GM21723 (cell line): ENCODE measurements at regions not wholly inside any gene's neighbourhood (a gene's known extent, or its start where the extent isn't known, plus 50 kb on each side); places are given as distances from the start of the nearest gene placed in this dataset.

Experiments used
- ATAC-seq: cut with Tn5 transposase; IDR thresholded peaks from one replicate; pipeline ENCODE4 v1.9.1; 2021; ENCODE audit warnings: mild to moderate bottlenecking, moderate library complexity; ENCODE audit not compliant: unreplicated experiment

DNA sequence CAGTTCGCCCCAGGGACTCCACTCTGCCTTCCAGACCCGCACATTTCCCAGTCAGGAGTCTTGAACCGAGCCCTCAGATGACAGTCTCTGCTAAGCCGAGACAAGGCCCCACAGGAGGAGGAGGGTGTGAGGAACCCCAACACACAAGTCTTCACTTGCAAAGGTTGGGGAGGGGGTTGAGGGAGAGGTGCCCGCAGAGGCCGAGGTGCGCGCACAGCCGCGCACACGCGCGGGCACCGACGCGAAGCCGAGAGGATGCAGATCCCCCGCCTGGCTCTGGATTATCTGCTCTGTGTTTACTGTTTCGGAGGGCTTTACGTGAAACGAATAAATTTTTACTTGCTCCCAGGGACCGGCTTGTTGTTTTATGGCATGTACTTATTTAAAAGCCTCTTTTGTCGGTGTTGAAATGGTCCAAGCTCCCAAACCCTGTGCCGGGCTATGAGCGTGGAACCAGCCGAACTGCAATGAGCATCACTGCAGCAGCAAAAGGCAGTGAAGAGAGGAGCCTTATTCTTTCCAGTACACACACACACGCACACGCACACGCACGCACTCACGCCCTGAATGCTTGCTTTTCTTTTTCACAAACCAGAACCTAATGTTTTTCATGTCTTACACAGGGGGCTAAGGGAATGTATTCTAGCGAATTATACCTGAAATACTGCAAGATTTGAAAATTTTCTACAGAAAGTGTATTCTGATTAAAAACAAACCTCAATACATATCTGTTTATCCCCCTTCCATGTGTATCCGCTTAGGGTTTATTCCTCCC is 297.7 kb downstream of the PARP8 start:
- no peak for ATAC-seq

DNA sequence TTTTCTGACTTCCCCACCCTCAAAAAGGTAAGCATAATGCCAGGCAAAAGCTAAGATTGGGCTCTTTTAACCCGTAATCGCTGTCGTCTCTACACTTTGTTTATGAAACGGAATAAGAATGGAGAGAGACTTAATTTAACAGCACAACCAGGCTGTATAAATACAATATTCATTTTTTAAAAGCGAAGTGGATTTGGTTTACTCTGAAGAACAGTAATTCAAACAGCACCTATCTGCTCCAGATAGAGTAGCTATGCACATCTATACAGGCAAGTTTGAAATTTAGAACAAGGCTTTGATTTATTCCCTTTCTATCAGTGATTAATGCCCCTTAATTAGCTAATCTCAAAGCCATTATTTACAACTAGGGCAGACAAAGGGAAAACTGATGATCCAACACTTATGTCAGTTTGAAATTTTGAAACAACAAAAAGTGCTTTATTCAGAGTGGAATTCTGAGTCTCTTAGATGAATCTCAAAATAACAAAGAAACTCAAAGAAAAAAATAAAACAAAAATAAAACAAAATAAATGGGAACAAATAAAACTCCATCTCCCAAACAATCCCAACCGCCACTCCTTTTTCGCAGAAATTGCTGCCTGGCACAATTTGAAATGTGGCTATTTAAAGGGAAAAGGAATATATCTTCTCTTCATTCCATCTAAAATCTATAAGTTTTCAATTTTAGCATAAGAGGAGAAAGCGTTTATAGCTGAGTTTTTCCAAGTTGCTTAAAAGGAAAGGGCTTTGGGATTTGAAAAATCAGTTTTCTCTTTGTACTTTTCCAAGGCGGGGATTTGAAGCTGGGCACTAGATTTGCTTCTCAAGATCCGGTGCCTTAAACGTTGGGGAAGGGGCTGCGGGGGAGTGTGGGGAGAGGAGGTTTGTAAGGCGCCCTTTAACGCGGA is 298.6 kb downstream of the PARP8 start:
- no peak for ATAC-seq

DNA sequence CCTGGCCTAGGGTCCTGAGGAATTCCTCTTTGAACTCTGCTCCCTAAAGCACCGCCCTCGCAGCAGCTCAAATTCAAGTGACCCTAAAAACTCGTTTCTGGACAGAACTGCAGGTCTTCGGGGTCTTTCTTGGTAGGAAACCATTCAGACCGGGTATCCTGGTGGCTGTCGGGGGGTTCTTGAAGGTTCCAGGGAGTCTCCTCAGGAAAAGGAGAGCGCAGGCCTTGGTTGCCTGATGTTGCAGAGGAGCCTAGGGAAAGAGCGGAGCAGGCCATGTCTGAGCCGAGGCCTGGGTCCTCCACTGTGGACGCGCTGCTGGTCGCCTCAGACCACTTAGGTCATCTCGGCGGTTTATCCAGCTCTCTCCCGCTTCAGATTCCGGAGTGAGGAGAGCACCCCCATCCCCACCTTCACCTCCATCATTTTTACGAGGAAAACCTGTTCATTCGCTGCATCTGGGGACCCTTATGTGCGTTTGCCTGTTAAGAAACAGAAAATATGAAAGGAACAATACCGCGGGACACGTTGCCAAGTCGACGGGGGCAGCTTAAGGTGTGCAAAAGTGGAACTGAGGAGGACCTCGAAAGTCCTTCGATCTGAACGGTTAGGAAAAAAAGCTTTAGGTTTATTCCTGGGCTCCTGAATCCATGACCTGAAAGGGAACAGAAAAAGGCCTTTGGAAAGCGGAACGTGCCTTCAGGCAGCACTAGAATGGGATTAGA is 299.4 kb downstream of the PARP8 start:
- no peak for ATAC-seq

DNA sequence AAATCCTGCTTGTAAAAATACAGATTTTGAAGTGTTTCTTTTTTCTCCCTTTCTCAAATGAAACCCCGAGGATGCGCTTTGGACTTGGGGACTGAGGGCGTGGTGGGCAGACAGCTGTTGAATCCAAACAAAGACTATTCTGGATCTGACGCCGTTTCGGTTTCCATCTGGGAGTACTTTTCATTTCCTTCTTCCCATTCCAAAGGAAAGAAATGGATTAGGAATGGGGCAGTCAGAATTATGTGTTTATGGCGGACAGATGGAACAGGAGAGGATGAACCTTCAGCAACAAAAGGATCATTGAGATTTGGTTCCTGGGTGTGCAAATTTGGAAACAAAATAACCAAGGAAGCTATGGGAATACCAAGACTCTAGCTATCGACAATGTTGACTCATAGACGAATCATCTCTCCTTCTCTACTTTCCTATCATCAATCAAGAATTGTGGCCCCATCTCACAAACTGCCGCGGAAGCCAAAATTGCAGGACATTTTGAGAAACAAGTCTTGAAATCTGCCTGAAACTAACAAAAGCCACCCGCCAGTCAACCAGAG is 300.6 kb downstream of the PARP8 start:
- ATAC-seq, result no peak

DNA sequence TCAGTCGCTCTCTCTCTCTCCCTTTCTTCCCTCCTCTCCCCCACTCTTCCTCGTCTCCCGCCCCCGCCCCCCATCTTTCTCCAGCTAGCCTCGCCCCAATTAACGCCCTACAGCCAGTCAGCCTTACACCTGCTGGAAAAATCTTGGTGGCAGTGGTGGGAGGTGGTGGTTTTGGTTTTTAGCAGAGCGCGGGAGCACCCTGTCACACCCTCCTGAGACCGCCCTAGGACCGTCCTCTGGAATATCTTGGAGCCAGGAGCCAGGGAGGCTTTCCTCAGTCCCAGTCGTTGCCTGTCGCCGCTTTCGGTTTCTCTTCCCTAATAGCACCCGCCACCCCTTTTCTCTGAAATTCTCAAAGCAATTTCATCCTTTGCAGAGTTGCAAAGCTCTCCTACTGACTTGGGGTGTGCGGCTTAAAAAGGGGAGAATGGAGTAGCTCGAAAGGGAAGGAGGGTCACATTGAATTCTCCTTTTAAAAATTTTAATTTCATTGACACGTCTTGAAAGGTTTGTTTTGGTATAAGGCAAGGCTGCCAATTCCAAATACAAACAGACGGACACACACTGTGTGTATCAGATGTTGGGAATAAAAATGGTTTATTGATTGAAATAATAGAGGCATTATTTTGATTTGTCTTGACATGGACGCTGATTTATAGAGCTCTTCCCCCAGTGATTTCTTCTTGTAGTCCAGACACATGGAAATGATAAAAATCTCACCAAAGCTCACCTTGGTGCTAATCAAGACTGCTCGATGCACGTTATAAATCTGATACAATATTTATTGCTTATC is 301.3 kb downstream of the PARP8 start:
- ATAC-seq, result no peak

DNA sequence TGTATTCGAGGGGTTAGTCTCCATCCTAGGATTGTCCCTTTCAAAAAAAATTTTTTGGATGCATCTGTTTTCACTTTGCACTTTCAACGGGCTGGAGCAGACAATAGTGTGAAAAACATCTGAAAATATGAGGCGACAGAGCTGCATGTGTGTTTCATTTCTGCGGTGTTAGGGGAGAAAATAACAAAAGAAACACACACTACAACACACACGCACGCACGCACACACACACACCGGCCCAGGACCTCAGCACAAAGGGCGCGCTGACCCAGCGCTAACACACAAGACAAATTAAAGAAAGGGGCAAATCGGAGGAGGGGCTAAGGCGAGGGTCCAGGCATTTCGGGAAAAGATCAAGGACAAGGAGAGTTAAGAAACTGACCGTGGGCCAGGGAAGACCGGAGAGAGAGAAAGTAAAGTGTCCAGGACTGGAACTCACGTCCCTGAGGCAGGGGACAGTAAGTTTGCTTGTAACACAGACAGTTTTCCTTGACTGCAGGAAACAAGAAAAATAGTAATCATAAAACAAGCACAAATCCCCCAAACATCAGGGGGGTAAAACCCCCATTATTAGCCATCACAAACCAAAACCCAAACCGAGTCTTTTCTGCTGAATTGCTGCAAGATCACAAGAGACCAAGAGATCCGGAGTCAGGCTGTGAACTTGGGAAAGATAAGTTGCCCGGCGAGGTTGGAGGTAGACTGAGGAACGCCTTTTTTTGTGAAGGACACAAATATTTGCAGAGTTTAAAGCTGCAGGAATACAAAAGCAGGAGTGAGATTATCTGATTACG is 302.1 kb downstream of the PARP8 start:
- no peak for ATAC-seq

DNA sequence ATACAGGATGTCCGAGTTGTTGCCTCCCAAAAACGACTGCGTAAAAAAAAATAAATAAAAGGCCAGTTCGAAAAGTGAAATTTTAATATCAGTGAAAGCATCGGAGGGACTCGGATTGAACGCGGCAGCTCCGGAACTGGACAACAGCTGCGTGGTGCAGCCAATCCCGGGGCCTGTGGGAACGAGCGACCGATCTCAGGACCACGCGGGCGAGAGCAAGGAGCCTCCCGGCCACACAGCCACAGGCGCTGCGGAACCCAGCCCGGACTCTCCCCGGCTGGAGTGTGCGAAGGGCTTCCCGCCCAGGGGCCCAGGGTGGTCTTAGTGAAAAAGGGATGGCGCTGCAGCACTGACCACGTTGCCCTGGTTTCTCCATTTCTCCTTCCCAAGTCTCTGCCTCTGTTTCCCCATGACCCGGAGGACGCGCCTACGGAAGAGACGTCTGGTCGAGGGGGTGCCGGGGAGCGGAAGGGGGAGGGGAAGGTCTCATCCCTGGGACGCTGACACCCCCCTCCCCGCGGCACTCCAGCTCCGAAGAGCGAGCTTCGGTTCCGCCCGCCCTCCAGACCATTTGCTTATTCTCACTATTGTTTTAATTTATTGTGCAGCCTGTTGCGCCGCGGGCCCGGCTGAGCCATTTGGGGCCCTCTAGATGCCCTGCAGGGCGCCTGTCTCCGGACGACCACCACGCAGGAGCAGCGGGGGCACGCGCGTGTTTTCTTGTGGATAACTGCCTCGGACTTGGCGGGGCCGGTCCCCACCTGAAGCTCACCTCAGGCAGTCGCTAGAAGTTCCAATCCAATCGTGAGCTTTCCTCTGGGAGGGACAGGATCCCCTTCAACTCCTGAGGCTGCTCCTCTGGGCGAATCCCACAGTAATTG is 303.0 kb downstream of the PARP8 start:
- no peak for ATAC-seq

DNA sequence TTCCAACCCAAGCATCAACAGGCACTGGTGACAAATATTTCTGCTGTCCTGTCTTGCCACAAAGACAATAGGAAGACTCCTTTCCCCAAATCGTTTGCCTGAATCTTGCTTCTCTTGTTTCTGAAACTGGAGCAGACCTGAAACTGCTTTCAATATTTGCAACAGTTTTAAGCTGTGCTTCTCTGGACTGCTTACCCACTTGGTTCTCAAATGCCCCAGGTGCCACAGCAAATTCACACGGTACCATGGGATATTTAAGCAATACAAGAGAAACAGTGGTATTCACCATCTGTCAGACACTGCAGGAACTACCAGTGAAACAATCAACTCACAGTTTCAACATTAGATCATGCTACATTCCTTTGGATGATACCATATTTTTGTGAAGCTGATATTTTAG is 309.4 kb downstream of the PARP8 start:
- ATAC-seq, result no peak

DNA sequence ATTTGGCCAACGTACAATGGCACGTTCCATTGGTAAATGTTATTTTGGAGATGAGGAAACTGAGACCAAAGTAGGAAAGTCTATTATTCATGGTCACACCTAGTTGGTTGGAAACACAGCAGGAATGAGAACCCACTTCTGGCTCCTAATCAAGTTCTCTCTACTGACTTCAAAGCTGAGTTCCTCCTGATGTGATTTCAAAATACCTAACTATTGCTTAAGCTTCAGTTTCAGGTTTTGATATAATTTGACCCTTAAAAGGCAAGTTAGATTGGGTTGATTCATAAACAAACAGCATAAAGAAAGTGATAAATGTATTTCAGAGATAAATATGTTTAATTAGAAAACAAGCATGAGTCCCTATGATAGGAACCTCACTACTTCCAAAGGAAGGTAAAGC is 312.5 kb downstream of the PARP8 start:
- no peak for ATAC-seq

DNA sequence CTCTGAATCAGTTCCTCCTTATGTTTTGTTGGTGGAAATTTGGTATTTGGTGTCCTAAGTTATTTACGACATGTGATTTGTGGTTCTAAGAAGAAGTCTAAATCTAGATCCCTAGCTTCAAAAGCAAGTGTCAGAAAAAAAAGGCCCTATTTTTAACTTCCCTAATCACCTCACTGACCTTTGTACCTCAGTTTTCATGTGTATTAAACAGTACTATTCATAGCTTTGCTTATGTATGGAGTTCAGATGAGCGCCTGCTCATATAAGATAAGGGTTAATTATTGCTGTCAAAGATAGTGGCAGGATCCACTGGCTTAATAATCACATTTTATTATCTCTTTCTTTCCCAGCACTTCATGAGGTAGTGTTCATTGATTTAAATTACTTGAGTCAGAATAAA is 318.2 kb downstream of the PARP8 start:
- no peak for ATAC-seq

DNA sequence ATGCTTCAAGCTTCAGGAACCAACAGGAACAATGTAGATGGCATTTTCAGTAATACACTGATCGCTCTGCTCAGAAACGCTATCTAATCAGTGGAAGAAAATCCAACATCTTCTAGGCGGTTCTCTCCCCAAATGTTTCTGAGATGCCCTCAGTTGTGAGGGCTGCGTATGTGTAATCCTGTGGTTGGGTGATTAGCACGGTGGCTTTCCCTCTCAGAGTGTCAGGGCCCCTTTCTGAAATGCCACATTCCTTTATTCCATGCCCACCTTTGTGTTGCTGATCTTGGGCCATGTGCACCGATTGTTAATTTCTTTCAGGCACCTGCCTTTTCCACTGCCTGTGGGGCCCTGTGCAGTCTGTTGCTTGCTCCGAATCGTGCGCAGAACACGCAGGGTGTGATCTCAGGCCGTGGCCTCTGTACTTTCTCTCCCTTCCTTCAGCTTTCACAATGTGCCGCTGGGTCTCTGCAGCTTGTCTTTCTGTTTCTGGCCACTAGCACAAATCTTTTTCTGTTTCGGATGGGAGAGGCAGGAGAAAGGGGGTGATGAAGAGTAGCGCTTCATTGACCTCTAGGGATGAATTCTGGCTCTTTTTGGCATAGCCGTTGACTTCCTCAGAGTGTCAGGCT is 324.0 kb downstream of the PARP8 start:
- no peak for ATAC-seq

DNA sequence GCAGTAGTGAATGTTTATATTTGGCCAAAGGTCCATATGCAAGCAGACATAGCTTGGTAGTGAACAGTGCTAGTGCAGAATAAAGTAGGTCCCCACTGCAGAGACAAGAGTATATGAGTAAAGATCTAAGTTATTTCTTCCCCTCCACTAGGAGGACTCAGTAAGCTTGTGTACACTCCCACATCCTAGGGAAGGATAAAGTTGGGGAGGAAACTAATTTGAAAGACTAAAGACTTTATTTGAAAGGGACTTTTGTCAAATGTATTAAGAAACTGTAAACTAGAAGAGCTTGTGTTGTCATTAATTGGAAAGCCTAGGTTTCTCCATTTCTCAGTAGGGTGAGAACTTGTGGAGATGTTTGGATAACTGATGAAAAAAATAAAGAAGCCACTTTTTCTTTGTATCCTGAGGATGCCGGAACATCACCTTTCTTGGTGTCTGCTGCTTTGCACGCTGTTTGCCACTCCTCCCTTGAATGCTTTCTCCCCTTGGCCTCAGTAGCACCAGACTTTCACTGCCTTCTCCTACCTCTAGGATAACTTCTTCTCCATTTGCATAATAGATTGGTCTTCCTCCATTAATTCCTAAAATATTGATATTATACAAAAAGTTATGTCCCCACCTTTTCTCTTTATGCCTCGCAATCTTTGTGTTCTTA is 329.0 kb downstream of the PARP8 start:
- ATAC-seq, result no peak

DNA sequence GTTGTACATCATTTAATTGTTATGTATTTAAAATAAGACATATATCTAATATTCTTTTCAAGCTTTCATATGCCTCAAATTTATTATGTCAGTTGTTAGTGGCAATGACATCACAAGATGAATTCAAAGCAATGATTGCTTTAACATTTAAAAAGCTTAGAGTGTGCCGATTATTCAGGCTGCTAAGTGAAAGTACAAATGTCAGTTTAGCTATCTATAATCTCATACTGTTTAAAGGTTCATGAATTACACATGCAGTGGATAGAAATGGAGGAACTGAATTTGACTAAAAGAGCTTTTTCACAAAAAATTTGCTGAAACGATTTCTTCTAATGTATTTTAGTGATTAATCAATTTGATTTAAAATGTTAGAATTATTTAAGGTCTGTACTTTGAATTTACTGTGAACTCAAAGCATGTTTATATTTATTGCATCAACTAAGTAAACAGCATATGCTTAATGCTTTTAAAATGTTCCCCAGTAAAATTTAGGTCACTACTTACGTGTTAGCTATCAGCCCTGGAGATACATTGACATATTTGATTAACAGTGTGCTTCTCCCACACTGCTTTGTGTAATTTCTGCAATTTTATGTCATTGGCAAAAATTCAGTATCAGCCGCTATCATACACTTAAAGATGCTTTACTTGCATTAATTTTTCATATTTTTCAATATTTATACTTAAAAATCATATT is 334.9 kb downstream of the PARP8 start:
- no peak for ATAC-seq

DNA sequence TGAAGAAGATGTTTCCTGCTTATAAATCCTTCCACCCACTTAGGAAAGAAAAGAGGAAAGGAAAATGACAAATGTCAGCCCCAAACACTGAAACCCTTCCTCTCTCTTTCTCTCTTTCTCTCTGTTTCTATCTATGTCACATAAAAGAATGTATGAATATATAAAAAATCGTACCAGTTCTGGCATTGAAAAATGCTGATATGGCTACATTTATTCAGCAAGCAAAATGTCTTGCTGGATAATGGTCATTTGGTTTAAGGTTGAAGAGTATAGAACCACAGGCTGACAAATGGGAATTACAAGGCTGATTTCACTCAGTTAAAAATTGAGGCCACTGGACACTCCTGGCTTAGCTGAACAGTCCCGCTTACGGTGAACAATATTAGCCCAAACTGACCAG is 335.9 kb downstream of the PARP8 start:
- ATAC-seq, result no peak

DNA sequence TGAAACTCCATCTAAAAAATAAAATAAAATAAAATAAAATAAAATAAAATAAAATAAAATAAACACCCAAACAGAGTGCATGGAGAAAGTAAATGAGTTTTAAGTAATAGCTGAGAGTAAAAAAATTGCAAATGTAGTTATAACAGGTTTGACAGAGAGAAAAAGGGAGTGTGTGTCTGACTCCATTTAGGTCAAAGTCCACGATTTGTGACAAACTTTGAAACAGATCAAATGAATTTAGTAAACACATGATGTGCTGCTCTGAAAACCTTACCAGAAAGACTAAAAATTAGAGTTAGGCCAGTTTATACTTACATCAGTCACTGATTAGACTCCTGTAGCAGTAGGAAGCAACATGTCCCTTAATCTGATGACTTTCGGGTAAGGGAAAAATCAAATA is 346.6 kb downstream of the PARP8 start:
- no peak for ATAC-seq

DNA sequence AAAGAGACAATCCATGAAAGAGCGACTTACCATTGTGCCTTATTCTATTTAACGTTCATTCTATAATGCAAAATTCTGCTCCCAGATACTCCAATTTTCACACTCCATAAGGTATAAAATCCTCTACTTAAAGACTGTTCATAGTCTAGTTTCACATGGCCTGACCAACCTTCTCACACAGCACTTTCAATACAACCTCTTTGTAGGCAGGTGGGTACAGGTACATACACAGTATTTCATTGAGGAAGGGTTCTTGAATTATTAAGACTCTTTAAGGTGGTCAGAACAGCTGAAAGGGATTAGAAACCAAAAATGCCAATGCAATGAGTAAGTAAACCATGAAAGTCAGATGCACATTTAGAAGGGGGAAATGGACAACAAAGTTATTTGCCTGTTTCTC is 352.0 kb downstream of the PARP8 start:
- no peak for ATAC-seq

DNA sequence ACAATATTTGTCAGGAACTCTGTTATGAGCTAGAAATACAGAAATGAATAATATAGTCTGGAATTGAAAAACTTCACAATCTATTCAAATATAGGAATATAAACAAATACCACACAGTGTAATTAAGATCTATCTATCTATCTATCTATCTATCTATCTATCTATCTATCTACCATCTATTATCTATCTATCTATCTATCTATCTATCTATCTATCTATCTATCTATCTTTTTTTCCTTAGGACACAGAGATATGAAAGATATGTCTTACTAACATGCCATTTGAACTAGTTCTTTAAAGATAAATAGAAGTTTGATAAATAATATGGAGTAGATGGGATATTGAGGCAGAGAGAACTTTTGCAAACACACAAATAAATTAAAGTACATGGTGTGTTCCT is 357.8 kb downstream of the PARP8 start:
- ATAC-seq, result no peak
